GM12864 (cell line): ENCODE measurements at regions not wholly inside any gene's neighbourhood (a gene's known extent, or its start where the extent isn't known, plus 50 kb on each side); places are given as distances from the start of the nearest gene placed in this dataset.
"Not testable (repeated sequence)": the region's sequence is repeated elsewhere in the genome, so short reads cannot be mapped to it uniquely, and the experiment has no call there.

Experiments used
- DNase-seq: peaks from one replicate; pipeline ENCODE4 v3.0.0-alpha.2; 2011; ENCODE audit warnings: low read depth
- H3K4me3 ChIP-seq: 2 replicates; pipeline ENCODE4 v1.5.1; 2011; ENCODE audit warnings: mild to moderate bottlenecking, low read depth, low read length, control low read depth
- CTCF ChIP-seq: IDR thresholded peaks from 2 replicates; pipeline ENCODE4 v1.5.1; 2011; ENCODE audit warnings: low read depth, mild to moderate bottlenecking, moderate library complexity, low read length, control low read depth, inconsistent platforms; ENCODE audit errors: missing control alignments

GRCh38 chr6:106745197-106745770 is 115.9 kb downstream of the QRSL1 start:
- DNase-seq, result no peak

GRCh38 chr6:106744781-106745180 is 115.4 kb downstream of the QRSL1 start:
- no peak for TF ChIP-seq CTCF
- no peak overlapping the region for H3K4me3 ChIP-seq
- DNase-seq, result no peak

More at GRCh38 chr6:106745197-106745770, 115.9 kb downstream of the QRSL1 start:
- H3K4me3 ChIP-seq, result no peak overlapping the region
- no peak for TF ChIP-seq CTCF

GRCh38 chr6:106744029-106744428 is 114.7 kb downstream of the QRSL1 start:
- DNase-seq, H3K4me3 ChIP-seq: not testable (repeated sequence)

GRCh38 chr6:106743612-106744011 is 114.2 kb downstream of the QRSL1 start:
- TF ChIP-seq CTCF, result no peak
- no peak for DNase-seq
- no peak overlapping the region for H3K4me3 ChIP-seq

GRCh38 chr6:106740287-106740686 is 110.9 kb downstream of the QRSL1 start:
- TF ChIP-seq CTCF, result no peak
- no peak for DNase-seq
- no peak overlapping the region for H3K4me3 ChIP-seq

GRCh38 chr6:106739387-106739786 is 110.0 kb downstream of the QRSL1 start:
- no peak for TF ChIP-seq CTCF
- no peak overlapping the region for H3K4me3 ChIP-seq
- no peak for DNase-seq

- H3K4me3 ChIP-seq, result no peak overlapping the region
- DNase-seq, result no peak
- no peak for TF ChIP-seq CTCF
These were observed 107.1 kb downstream of the QRSL1 start for GRCh38 chr6:106736502-106736901.

GRCh38 chr6:106735828-106736227 is 106.5 kb downstream of the QRSL1 start:
- H3K4me3 ChIP-seq, result no peak overlapping the region
- no peak for DNase-seq
- no peak for TF ChIP-seq CTCF
